ENCODE measurements at regions not wholly inside any gene's neighbourhood (a gene's known extent, or its start where the extent isn't known, plus 50 kb on each side); places are given as distances from the start of the nearest gene placed in this dataset.

DNA sequence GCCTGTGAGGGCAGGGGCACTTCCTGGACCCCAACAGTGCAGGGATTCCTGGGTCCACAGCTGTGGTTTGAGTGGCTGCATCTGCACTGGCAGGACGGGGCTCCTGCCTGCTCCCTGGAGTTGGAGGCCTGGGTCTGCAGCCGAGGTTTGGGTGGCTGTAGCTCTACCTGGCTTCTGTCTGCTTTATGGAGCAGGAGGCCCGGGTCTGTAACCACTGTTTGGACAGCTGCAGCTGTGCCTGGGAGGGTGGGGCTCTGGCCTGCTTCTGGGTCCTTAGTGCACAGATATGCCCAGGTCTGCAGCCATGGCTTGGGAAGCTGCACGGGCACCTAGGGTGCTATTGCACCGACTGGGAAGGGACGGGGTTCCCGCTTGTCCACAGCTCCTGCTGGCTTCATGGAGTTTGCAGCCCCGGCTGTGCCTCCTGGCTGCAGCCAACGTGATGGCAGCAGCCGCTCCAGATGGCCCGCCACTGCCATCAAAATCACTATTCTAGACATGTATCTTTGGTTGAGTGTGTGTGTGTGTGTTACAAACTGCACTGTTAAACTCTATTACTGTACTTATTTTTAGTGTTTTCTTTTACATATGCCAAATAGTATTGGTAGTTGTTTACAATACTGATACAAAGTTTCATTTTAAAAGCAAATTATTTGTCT lies 412.3 kb upstream of the KIRREL3 start:
- no peak for DNase-seq (ENCODE audit: low spot score)

DNA sequence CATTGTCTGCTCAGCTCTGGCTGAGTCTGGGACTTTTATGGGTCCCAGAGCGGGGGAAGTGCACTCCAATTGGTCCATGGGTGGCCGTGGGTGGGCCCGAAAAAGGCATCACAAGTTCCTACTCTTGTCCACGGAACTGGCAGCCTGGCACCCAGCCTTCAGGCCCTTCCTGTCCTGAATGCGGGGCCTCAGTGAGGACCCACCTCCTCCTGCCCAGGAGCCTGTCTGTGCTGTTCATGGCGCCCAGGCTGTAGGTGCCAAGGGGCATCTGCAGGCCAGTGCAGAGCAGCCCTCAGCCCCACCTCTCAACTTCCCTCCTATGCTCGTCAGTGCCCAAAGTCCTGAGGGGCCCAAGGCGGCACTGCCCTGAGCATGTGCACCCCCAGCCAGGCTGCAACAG lies 411.7 kb upstream of the KIRREL3 start:
- DNase-seq (ENCODE audit: low spot score) = no peak

DNA sequence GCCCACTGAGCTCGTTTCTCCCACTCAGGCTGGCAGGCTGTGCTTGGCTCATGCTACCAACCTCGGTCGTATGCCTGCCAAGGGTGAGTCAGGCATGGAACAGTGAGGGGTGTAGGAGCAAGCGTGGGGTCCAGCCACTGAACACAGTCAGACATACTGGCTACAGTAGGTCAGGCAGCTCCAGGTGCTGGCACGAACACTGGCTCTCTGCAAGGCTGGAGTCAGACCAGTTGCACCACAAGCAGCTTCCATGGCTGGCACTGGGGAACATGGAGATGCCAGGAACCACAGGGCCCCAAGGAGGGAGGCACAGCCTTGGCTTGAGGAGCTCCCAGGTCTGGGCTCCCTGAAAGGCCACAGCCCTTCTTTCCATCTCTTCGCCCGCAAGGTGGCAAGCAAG lies 410.7 kb upstream of the KIRREL3 start:
- DNase-seq (ENCODE audit: low spot score) = no peak

DNA sequence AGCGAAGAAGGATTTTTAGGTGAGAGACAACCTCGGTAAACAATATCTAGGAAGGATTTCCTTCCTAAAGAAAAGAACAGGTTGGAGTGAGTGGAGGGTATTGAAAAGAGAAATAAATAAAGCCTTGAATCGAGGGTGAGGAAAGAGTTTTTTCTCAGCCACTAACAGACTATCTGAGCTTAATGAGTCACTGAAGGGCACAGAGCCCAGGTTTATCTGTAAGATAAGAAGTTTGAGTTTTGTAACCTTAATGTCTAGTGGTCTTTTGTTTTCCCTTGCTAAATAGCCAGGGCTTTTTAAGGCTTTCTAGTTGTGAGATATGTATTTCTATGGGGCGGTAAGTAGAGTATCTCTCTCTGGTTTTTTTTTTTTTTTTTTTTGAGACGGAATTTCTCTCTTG lies 394.5 kb upstream of the KIRREL3 start:
- DNase-seq (ENCODE audit: low spot score) = no peak

DNA sequence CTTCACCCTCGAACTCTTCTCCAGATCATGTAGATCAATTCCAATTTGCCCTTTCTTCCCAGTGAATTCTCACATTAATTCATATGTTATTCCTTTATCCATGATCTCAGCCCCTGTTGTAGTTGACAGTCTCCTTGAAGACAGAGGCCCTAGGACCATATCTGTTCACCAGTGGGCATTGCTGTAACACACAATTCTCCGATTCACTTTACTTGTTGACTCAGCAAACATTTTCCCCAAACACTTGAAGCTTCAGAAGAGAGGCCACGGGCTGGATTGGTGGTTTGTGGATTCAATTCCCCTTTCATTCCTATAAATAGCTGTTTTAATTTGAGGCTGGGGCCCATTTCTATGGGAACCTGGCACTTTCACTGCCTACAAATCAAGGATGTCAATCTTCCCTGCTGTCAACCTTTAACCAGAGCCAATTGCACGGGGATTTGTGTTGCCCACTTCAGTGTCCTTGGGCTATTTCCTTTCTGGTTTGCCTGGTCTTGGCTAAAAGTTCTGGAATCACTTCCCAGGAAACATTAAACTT lies 393.0 kb upstream of the KIRREL3 start:
- no peak for DNase-seq (ENCODE audit: low spot score)

DNA sequence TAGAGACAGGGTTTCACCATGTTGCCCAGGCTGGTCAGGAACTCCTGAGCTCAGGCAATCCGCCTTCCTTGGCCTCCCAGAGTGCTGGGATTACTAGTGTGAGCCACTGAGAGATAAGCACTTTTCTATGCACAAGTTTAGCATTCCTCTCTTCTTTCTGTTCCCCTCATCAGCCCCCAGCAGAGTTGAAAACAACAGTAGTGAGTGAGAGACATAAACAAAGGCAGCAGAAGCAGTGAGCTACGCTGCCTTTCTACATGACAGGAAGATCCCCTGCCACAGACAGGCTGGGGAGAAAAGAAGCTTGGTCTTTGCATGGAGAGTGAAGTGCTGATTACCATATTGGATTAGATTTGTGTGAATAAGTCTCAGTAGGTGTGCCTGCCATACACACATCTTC lies 392.0 kb upstream of the KIRREL3 start:
- no peak for DNase-seq (ENCODE audit: low spot score)

DNA sequence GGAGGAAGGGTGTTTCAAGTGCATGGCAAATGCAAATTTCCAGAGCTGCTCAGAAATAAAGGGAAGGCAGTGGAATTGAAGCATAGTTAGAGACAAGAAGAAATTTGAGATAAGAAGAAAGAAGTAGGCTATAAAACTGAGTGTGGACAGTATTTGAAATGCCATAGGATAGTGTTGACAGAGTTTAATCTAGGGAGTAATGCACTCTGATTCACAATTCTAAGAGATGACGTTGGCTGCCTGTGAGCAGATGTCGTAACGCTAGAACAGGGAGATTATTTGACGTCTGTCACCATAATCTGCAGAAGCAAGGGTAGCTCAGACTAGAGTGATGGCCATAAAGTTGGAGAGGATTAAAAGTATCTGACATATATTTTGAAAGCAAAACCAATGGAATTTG lies 389.9 kb upstream of the KIRREL3 start:
- DNase-seq (ENCODE audit: low spot score) = no peak

DNA sequence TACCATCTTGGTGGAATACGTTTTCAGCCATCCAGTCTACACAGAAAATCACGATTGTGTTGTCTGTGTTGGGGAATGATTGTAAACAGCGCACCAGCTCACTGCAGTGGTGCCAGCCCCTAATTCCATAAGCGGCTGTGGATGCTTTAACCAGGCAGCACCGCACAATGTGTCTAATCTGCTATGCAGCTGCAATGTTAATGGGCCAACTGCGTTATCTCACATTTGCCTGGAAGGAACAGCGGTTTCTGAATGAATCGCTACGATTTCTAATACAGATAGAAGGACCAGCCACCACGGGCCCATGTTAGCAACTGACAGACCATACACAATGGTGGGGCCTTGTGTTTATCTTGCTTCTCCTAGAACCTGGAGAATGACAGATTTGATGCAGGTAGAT lies 384.5 kb upstream of the KIRREL3 start:
- DNase-seq (ENCODE audit: low spot score) = no peak

DNA sequence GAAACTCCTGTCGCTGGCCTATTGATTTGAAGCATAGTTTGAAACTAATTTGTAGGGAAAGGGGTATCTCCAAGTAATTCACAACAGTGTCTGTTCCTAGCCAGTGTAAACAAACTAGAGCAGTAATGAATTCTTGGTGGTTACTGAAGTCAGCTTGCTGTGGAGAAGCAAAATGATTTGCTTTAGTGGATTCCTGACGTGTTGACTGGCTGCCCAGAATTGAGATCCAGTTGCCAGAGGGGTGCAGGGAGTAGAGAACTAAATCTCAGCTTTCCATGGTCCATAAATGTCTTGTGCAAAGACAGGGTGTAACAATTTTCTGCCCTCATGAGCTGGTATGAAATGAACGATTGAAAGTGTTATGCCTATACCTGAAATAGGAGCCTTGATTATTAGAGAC lies 382.5 kb upstream of the KIRREL3 start:
- no peak for DNase-seq (ENCODE audit: low spot score)

DNA sequence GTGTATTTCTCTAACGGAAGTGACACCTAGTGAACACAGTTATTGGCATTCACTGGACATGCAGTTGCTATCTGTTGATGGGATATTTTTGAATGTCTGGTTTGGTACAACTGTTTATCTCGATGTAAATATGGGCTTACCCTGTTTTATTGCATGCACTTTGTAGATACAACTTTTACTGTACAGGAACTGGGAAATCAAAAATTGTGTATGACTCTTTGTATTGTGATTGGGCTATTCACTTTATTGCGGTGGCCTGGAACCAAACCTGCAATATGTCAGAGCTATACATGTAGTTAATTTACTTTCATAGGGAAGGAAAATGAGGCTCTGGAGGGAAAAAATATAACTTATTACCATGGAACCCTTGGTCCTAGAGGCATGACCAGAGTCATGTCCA lies 380.7 kb upstream of the KIRREL3 start:
- no peak for DNase-seq (ENCODE audit: low spot score)

DNA sequence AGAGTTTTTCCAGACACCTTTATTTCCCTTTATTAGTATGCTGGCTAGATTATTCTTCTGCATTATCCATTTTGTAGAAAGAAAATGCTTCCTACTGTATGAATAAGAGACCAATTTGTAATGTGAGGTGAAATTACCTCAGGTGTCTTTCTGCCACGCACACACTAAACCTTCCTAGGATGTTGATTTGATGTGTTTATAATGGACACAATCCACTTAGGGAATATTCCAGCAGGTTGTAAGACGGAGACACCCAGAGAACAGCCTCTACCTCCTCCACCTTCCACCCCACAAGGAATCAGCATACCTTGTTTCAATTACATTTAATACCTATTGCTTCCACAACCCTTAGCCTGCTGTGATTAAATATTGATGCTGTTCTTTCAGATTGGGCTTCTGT lies 379.1 kb upstream of the KIRREL3 start:
- DNase-seq (ENCODE audit: low spot score) = no peak

DNA sequence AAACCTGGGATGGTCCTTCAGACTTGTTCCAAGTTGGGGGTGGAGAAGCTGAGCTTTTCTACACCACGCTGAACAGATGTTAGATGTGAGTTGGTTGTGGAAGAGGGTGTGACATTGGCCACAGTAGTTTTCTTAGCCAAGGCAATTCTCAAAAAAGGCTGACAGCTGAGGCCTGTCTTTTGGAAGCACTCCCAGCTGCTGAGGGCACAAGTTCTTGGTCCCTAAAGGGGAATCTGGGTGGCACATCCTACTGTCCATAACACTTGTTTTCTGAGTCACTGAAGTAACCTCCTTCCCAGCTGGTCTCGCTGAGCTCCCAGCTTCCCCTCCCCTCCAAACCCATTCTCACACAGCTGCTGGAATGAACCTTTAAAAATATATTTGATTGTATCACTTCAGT lies 375.7 kb upstream of the KIRREL3 start:
- no peak for DNase-seq (ENCODE audit: low spot score)

DNA sequence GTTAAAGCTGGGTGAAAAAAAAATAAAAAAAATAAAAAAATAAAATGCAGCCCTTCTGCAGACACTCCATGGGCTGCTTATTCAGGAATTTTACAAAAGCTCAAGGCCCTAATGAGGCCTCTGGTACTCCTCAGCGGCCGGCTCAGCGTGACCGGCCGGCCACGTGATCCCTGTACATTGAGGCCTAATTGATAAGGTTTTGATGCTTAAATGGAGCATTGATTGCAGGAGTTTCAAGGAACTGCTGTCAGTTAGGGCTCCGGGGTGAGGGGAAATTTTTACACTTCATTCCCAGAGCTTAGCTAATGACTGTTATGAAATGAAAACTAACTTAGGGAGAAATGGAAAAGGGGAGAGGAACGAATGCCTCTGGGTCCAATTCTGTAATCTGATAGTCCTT lies 368.8 kb upstream of the KIRREL3 start:
- no peak for DNase-seq (ENCODE audit: low spot score)

DNA sequence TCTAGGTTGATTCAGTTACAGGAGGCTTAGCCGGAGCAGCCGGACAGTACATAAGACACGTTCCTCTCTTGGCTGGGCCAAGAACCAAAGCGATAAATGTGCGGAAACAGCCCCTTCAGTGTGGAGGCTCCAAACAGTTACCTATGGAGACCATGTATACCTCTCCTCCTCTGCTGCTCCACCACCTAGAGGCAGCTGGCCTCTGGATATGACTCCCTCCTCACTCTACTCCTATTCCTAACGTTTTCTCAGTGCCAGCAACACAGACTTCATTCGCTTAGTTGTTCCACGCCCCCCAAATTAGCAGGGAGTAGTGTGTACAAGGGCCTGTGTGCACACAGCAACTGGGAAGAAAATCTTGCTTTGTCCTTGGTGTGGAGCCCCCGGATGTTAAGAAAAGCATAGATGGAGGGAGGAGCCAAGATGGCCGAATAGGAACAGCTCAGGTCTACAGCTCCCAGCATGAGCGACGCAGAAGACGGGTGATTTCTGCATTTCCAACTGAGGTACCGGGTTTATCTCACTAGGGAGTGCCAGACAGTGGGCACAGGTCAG lies 362.3 kb upstream of the KIRREL3 start:
- no peak for DNase-seq (ENCODE audit: low spot score)

DNA sequence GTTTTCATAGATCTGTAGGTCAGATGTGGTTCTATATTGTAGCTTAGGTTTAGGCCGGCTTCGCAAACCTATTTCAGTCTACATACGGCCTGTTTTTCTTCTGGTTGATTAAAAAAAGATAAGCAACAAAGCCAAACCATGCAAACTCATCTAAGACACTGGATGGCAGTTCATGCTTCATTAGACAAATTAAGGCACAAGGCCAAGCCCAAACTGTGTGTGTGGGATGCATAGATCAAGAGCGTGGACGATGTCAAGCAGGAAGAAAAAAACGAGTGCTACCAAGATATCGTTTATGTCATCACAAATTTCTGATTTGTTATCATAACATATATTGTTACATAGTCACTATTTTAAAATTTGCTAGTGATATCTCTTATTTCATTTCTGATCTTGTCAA lies 357.6 kb upstream of the KIRREL3 start:
- DNase-seq (ENCODE audit: low spot score) = no peak

DNA sequence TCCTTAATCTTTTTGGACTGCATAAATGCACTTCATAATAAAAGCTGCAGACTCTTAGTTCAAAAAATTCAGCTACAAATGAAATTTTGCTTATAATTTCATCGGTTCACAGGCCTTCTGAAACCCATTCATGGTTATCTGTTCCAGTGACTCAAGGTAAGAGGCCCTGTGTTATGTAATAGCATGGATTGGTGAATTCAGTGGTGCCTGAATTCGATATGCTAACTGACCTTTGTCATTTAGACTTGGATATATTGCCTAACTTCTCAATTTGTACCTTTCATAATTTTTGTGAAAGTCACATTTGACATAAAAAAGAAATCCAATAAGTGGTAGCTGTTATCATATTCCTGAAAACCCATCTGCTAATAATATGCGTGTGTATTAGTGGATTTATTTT lies 349.9 kb upstream of the KIRREL3 start:
- DNase-seq (ENCODE audit: low spot score) = no peak

DNA sequence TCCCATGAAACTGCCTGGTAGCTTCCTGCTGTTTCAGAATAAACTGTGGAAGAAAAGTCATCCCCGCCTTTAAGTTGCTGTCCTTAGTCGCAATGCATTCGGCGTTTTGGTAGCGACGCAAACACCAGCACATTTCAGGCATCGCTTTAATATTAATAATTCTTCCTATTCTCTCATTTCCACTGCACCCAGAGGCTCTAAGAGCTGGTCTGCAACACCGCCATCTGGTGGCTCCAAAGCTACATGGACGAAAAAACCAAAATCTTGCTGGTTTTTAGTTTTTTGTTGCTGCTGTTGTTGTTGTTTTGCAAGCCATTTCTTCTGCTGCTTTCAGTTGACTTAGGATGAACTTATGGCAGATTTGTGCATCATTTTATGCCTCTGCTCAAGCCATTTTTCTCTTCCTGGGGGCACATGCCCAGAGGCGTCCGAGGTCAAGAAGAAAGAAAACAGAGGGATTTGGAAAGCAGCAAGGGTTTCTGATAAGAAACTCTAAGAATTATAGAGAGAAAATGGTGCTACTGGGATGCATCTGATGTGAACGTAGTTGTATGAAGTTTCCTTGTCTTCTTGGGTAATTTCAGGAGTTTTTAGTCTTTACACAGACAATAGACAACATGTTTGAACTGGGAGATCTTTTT lies 345.4 kb upstream of the KIRREL3 start:
- no peak for DNase-seq (ENCODE audit: low spot score)

DNA sequence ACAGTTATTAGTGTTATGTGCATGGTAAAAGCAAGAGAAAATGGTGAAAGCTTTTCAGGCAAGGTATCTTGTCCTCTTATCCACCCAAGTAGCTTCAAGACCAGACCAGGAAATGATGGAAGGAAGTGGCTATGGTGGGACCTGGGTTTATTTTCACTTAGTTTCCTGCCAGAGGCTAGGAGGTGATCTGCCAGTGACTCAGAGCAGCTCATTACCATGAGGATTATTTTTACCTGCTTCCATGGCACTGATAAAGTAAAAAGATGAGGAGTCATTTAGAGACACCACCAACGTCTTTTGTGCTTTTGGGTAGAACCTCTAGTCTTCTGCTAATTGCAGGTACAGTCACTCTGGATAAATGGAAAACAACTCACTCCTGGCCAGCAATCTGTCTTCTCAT lies 339.9 kb upstream of the KIRREL3 start:
- DNase-seq (ENCODE audit: low spot score) = no peak

DNA sequence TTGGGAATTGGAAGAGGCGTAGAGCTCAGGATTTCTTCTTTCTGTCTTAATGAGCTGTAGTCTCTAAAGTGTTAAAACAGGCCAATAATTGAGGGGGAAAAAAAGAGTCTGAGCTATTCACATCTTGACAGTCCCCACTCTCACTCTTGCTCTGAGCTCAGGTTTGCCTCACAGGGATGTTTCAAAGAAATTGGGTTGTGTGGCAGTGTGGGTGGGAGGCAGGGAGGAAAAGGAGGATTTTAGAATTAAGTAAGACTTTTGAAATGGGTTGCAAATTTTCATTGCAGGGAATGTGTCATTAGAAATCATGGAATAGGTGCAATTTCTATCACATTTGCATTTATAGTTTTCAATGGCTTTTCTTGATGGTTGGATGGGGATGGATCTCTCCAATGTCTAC lies 338.8 kb upstream of the KIRREL3 start:
- DNase-seq (ENCODE audit: low spot score) = no peak

DNA sequence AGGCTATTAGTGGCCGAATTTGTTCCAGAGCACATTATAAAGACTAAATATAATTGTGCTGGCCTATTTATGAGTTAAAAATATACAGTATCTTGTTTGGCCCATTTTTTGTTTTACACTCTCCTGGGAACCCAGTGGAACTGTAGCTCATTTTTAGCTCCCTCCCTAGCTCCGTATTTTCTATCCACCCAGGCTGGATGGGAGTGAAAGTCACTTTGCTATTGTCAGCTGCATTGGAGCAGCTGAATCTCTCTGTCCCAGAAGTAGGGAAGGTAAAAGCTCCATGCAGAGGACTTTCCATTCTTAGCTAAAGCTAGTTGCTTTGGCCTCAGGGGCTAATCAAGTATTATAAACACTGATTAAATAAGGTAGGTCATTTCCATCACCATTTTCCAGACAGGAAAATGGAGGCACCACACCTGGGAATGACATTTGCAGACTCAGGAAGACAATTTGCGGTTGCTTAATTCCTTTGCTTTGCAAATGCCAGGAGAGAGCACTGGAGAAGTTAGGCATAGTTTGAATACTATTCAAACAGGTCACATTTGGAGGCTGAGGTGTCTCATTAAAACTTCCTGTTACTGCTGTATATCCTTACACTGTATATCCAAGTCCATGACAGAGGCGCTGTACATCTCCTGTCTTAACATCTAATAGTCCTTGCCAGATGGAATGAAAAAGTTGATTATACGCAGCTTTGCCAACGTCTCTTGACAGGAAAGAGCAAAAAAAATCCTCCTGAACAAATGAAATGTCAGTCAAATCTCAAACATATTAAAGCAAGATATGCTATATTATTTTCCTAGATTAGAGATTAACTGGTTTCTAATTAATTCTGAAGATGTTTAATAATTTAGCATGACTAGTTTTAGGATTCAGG lies 338.1 kb upstream of the KIRREL3 start:
- DNase-seq (ENCODE audit: low spot score) = no peak

DNA sequence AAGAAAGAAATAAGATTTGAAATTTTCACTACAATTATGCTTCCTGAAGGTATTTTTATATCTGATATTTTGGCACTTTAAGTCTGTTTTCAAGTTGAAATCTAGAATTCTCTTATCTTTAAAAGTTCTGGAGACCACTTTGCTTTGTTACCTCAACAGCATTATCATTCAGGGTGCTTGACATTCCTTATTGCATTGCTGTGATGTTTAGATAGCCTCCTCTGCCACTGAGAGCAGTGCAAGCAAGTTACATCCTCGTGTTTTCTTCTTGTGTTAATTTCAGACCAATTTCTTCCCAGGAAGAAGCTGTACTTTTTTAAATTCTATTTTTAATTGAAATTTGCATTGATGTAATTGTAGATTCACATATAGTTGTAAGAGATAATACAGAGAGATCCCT lies 333.9 kb upstream of the KIRREL3 start:
- DNase-seq (ENCODE audit: low spot score) = no peak

DNA sequence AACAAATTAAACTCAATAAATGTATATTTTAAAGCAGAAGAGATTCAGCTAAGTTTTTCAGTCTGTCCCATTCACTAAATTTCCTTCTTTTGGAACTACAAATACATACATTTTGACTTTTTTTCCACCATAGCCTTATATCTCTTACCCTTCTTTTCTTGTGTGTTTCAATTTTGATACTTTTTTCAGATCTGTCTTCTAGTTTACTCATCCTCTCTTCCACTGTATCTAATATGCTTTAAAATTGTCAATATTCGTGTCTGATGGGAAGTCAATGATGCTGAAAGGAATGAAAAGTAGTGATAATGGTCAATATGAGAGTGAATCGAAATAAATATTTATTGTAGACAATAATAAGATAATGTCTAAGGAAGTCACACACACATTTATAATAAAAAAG lies 332.3 kb upstream of the KIRREL3 start:
- no peak for DNase-seq (ENCODE audit: low spot score)

DNA sequence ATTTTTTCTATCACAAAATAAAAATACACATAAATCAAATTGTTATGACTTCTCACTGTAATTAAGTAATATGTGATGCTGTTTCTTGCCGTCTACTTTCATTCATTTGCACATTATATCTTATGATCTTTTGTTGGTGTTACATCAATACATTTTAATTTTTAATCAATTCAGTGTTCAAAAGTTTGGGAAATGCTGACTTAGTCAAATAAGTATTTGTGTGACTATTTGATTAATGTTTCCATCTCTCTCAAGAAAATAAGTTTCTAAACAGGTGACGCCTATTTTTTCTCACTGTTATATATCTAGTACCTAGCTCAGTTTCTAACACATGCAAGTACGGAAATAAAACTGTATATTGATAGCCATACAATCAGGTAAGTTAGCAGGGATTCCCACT lies 329.5 kb upstream of the KIRREL3 start:
- no peak for DNase-seq (ENCODE audit: low spot score)

All from activated CD4-positive, alpha-beta T cell treated with anti-CD3 and anti-CD28 coated beads, Interleukin-2, Interleukin-4, amounts not matched to agents 100 ng/mL and 50 ng/mL, durations not matched to agents 16 hours and 8 hours (primary cell).